Heart left ventricle (tissue), 16 donors: ENCODE measurements at regions not wholly inside any gene's neighbourhood (a gene's known extent, or its start where the extent isn't known, plus 50 kb on each side); places are given as distances from the start of the nearest gene placed in this dataset.

Experiments
- ATAC-seq, 4 donors: fragments of 200-7000 bp; cut with Tn5 transposase; one replicate each; pipeline ENCODE4 v1.9.1; 2020 to 2022; ENCODE audit warnings: moderate library complexity in 4 of 4, mild to moderate bottlenecking in 3 of 4, moderate number of reproducible peaks in 1 of 4
- DNase-seq, 5 donors: peaks; one replicate each; pipeline ENCODE4 v3.0.0-alpha.2; 2020
- H3K27ac ChIP-seq, 12 donors: fragments of 200-600 bp; sonication (generic) in 4 of 12; one replicate each; pipeline versions ENCODE4 v1.5.0 to v1.8.0; 2016 to 2022; ENCODE audit warnings: mild to moderate bottlenecking in 2 of 12
- H3K27me3 ChIP-seq, 9 donors: fragments of 200-600 bp; sonication (generic) in 2 of 9; one replicate each; pipeline versions ENCODE4 v1.5.1 to v1.8.0; 2016 to 2022; ENCODE audit warnings: mild to moderate bottlenecking in 3 of 9
- H3K36me3 ChIP-seq, 9 donors: fragments of 200-600 bp; sonication (generic) in 2 of 9; one replicate each; pipeline versions ENCODE4 v1.5.0 to v1.8.0; 2018 to 2022; ENCODE audit warnings: mild to moderate bottlenecking in 2 of 9
- H3K4me1 ChIP-seq, 12 donors: fragments of 200-600 bp; sonication (generic) in 4 of 12; one replicate each; pipeline versions ENCODE4 v1.5.0 to v1.8.0; 2016 to 2022; ENCODE audit warnings: mild to moderate bottlenecking in 3 of 12
- H3K4me3 ChIP-seq, 12 donors: fragments of 200-600 bp; sonication (generic) in 4 of 12; one replicate each; pipeline versions ENCODE4 v1.5.0 to v1.8.0; 2017 to 2022; ENCODE audit warnings: mild to moderate bottlenecking in 9 of 12, moderate library complexity in 4 of 12
- H3K9me3 ChIP-seq, 12 donors: fragments of 200-600 bp; sonication (generic) in 4 of 12; one replicate each; pipeline versions ENCODE4 v1.5.0 to v1.8.0; 2016 to 2022; ENCODE audit warnings: mild to moderate bottlenecking in 1 of 12
- POLR2A ChIP-seq, 2 donors: fragments of 450-650 bp; IDR thresholded peaks; one replicate each; pipeline ENCODE4 v1.6.1; 2017; ENCODE audit warnings: antibody characterized with exemption in 2 of 2, mild to moderate bottlenecking in 2 of 2, moderate library complexity in 2 of 2
- WGBS, 4 donors: extraction: QIAGEN DNeasy Blood & Tissue Kit in 2 of 4; methylation state at CpG; one replicate each; pipeline versions ENCODE4 v1.1.5 to v1.1.7; 2013 to 2018; 5-methylcytosine and 5-hydroxymethylcytosine counted together
- intact Hi-C, 10 donors: fragments of 100-400 bp; cut with DNase I; formaldehyde crosslinking; loops; one replicate each; pipeline versions ENCODE4 v1.11.1 to v1.14.2; 2022
- TF ChIP-seq, protein P1 (sequence below), 12 donors: fragments of 200-600 bp; sonication (generic) in 4 of 12; IDR thresholded peaks; one replicate each; pipeline versions ENCODE4 v1.5.0 to v1.8.0; 2018 to 2022; ENCODE audit warnings: antibody characterized with exemption in 12 of 12, mild to moderate bottlenecking in 5 of 12
- donor health status: ischemic (EF 13 %, LVEDD 7.1; RV severe dilation, severe dysfunction).
- donor health status: healthy with polysubstance abuse.
- donor health status: DM: no; HTN: yes; CAD: no.
- donor health status: DM: no; HTN: no; CAD: no.
- donor health status: ischemic (EF 25% LVEDD 6.9; RV normal size, moderate dysfunction).
- donor health status: ischemic (EF 25% LVEDD 5.7; RV mildly dilated, moderate dysfunction).
- donor health status: healthy.
- donor health status: DM: yes; HTN: yes; CAD: no.
- donor health status: ischemic (EF 35%, LVEDD 5.7; RV mildly dilated, moderate dysfunction).
- donor health status: nonischemic (EF 11% LVEDD 7.7; RV severe dilation, severe dysfunction).
- donor health status: DM: yes; HTN: yes; CAD: no.
- donor health status: PGD.
- donor health status: ischemic (EF 29% LVEDD 5.4; RV normal size, mild dysfunction).
- donor health status: nonischemic (EF 23%, LVEDD 6.1; RV moderate dilation, normal function).

DNA sequence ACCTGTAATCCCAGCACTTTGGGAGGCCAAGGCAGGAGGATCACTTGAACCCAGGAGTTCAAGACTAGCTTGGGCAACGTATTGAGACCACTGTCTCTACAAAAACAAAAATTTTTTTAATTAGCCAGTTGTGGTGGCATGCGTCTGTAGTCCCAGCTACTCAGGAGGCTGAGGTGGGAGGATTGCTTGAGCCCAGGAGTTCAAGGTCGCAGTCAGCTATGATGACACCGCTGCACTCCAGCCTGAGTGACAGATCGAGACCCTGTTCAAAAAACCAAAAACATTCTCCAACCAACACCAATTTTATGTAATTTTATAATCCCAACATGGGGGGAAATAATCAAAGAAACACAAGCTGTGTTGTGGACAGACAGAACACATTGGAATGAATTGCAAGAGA is 54.6 kb upstream of the TNRC6A start:
- TF ChIP-seq, protein P1, sequence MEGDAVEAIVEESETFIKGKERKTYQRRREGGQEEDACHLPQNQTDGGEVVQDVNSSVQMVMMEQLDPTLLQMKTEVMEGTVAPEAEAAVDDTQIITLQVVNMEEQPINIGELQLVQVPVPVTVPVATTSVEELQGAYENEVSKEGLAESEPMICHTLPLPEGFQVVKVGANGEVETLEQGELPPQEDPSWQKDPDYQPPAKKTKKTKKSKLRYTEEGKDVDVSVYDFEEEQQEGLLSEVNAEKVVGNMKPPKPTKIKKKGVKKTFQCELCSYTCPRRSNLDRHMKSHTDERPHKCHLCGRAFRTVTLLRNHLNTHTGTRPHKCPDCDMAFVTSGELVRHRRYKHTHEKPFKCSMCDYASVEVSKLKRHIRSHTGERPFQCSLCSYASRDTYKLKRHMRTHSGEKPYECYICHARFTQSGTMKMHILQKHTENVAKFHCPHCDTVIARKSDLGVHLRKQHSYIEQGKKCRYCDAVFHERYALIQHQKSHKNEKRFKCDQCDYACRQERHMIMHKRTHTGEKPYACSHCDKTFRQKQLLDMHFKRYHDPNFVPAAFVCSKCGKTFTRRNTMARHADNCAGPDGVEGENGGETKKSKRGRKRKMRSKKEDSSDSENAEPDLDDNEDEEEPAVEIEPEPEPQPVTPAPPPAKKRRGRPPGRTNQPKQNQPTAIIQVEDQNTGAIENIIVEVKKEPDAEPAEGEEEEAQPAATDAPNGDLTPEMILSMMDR (IDR thresholded peaks at IDR 0.05): no peak
- no peak for TF ChIP-seq POLR2A (IDR thresholded peaks at IDR 0.05)
- intact Hi-C loops: loop anchor here in 1 of 10 donors (10.0 kb wide), 1 partner anchor 60 kb away; no protein-coding TSS in a partner anchor
- no peak for DNase-seq
- H3K4me1 ChIP-seq: peaks cover 0 to 13% (median 5%) of the 10 kb centered on the region in 12 donors
- no peak overlapping the region for H3K27ac ChIP-seq
- H3K27me3 ChIP-seq: peaks cover 0 to 7% (median 0%) of the 10 kb centered on the region in 9 donors
- H3K4me3 ChIP-seq: no peak overlapping the region
- no peak for ATAC-seq
- 84 to 92% (median 90%) methylated on average over 5 of the region's 5 CpGs for WGBS, 4 donors
- H3K9me3 ChIP-seq: no peaks in the 10 kb centered on the region
- no peaks in the 10 kb centered on the region for H3K36me3 ChIP-seq

DNA sequence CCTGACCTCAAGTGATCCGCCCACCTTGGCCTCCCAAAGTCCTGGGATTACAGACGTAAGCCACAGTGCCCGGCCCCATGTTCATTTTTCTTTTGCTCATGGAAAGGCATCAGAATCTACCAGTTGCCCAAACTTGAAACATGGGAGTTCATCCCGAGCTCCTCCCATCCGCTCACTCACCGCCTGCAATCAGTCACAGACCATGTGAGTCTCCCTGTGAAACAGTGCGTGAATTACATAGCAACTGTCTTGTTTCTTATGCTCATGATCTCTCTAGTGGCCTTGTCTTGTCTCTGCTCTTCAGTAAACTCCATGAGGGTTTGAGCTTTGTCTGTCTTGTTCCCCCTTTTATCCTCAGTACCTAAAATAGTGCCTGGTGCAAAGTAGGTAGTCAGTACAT is 52.1 kb upstream of the TNRC6A start:
- intact Hi-C loops: loop anchor here in 1 of 10 donors (10.0 kb wide), 1 partner anchor 63 kb away; no protein-coding TSS in a partner anchor
- DNase-seq: no peak
- H3K36me3 ChIP-seq: no peaks in the 10 kb centered on the region

More for the DNA sequence above, 52.1 kb upstream of the TNRC6A start:
- ATAC-seq: no peak
- TF ChIP-seq POLR2A (IDR thresholded peaks at IDR 0.05): no peak
- TF ChIP-seq, protein P1 (IDR thresholded peaks at IDR 0.05): no peak
- Histone ChIP-seq H3K9me3 (no peaks in the 10 kb centered on the region), H3K4me1 (no peaks in the 10 kb centered on the region), H3K4me3 (no peak overlapping the region), H3K27me3 (no peaks in the 10 kb centered on the region), H3K27ac (no peak overlapping the region)
- WGBS, 4 donors: 89 to 95% (median 92%) methylated on average over 7 of the region's 7 CpGs
